Right lobe of liver (tissue), 4 donors: ENCODE measurements at regions not wholly inside any gene's neighbourhood (a gene's known extent, or its start where the extent isn't known, plus 50 kb on each side); places are given as distances from the start of the nearest gene placed in this dataset.
"Not testable (repeated sequence)": the region's sequence is repeated elsewhere in the genome, so short reads cannot be mapped to it uniquely, and the experiment has no call there.

Experiments used
- CTCF ChIP-seq, 4 donors: fragments of 200-600 bp in 3 of 4; fragments of 450-650 bp in 1 of 4; IDR thresholded peaks; one replicate each; pipeline versions ENCODE4 v1.5.1 to v1.8.0; 2016 to 2022; ENCODE audit warnings: antibody characterized with exemption in 4 of 4, mild to moderate bottlenecking in 2 of 4
- POLR2A ChIP-seq: fragments of 450-650 bp; IDR thresholded peaks from one replicate; pipeline ENCODE4 v1.6.1; 2017; ENCODE audit warnings: antibody characterized with exemption, mild to moderate bottlenecking
- donor health status: DM: no; HTN: no; CAD: no.
- donor health status: DM: no; HTN: no; CAD: no.
- donor health status: DM: no; HTN: yes; CAD: no.

DNA sequence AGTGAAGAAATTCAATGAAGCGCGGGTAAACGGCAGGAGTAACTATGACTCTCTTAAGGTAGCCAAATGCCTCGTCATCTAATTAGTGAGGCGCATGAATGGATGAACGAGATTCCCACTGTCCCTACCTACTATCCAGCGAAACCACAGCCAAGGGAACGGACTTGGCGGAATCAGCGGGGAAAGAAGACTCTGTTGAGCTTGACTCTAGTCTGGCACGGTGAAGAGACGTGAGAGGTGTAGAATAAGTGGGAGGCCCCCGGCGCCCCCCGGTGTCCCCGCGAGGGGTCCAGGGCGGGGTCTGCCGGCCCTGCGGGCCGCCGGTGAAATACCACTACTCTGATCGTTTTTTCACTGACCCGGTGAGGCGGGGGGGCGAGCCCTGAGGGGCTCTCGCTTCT lies 317.8 kb upstream of the IRS4 start:
- not testable (repeated sequence) for TF ChIP-seq CTCF (IDR thresholded peaks at IDR 0.05); POLR2A
